IPS-NIHi11 (cell line): ENCODE measurements at regions not wholly inside any gene's neighbourhood (a gene's known extent, or its start where the extent isn't known, plus 50 kb on each side); places are given as distances from the start of the nearest gene placed in this dataset.
"Not testable (repeated sequence)": the region's sequence is repeated elsewhere in the genome, so short reads cannot be mapped to it uniquely, and the experiment has no call there.

Source experiments
- DNase-seq: peaks from one replicate; pipeline ENCODE4 v3.0.0; 2012; ENCODE audit warnings: mixed read lengths, low spot score

DNA sequence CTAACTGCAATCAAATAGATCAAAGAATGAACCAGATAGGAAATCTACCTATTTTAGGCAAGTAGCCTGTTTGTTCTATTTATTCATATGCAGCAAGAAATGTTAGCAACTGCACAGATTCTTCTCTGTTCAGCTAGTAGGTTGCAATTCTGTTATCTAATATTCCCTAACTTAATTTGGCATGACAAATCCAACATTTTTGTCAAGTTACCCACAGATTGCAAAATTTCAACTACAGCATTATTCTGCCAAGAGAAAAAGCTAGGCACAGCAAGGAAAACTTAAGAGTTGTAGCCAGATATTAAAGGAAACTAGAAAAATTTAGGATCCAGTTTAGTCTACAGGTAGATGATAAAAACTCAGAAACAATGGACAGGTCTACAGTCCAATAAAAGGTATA lies 104.4 kb upstream of the SYNCRIP start:
- DNase-seq = no peak

GRCh38 chr6:85744433-85744970 lies 101.8 kb upstream of the SYNCRIP start:
- no peak for DNase-seq

DNA sequence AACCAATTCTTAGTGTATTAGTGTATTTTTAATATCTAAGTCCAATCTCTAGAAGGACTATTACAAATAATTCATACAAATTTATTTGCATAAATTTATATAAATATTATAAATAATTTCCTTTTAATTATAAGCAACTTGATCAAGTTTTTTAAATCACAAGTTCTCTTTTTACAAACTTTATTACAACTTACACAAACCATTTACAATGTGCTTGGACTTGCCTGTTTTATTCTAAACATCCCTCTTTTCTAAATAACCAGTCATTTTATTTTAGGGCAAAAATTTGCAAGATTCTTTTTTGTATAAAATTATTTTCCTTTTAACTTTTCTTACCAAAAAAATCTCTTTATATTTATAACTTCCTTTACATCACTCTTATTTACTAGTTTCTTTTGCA lies 83.5 kb upstream of the SYNCRIP start:
- no peak for DNase-seq

DNA sequence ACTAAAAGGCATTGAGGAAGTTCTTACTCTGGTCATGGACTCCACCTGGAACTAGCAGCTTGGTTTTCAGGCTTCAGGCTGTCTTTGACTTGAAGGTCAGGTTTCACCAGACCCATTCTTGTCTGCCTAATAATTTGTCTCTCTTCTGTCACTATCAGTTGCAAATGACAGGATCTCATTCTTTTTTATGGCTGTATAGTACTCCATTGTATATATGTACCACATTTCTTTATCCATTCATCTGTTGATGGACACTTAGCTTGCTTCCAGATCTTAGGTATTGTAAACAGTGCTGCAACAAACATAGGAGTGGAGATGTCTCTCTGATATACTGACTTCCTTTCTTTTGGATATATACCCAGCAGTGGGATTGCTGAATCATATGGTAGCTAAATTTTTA lies 73.1 kb upstream of the SYNCRIP start:
- no peak for DNase-seq

- DNase-seq = no peak
These were observed 72.3 kb upstream of the SYNCRIP start for GRCh38 chr6:85714893-85715530.

DNA sequence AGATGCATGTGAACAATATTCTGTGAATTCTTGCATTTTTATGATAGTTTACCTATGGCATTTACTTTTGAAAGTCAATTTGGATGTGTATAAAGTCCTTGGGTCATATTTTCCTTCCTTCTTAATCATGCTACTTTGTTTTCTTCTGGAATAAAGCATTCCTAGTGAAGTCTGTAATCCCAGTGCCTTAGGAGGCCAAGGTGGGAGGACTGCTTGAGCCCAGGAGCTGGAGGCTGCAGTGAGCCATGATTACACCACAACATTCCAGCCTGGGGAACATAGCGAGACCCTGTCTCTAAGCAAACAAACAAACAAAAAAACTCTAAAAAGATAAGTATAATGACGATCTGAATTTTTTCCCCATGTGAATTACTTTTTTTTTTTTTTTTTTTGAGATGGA lies 69.7 kb upstream of the SYNCRIP start:
- DNase-seq = no peak

GRCh38 chr6:85707515-85708145 lies 64.9 kb upstream of the SYNCRIP start:
- DNase-seq = not testable (repeated sequence)

DNA sequence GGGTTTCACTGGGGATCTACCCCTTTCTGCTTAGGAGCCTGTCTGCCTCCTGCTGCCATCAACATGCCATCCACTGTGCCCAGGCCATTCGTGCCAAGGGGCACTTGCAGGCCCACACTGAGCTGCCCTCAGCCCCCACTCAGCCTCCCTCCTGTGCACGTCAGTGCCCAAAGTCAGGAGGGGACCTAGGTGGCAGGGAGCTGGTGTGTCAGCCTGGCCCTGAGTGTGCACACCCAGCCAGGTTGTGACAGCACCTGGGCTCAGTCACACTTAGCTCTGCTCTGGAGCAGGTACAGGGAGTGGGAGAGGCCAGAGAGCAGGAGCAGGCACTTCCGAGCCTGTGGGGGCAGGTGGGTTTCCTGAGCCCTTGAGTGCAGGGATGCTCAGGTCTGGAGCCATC lies 63.6 kb upstream of the SYNCRIP start:
- DNase-seq = no peak

GRCh38 chr6:85705220-85705619 lies 62.5 kb upstream of the SYNCRIP start:
- no peak for DNase-seq

GRCh38 chr6:85703406-85703805 lies 60.7 kb upstream of the SYNCRIP start:
- no peak for DNase-seq
